Heart left ventricle (tissue), 13 donors: ENCODE measurements at regions not wholly inside any gene's neighbourhood (a gene's known extent, or its start where the extent isn't known, plus 50 kb on each side); places are given as distances from the start of the nearest gene placed in this dataset.

Experiments
- CTCF ChIP-seq, 12 donors: fragments of 200-600 bp; sonication (generic) in 4 of 12; IDR thresholded peaks; one replicate each; pipeline versions ENCODE4 v1.5.0 to v1.8.0; 2018 to 2022; ENCODE audit warnings: antibody characterized with exemption in 12 of 12, mild to moderate bottlenecking in 5 of 12
- POLR2A ChIP-seq, 2 donors: fragments of 450-650 bp; IDR thresholded peaks; one replicate each; pipeline ENCODE4 v1.6.1; 2017; ENCODE audit warnings: antibody characterized with exemption in 2 of 2, mild to moderate bottlenecking in 2 of 2, moderate library complexity in 2 of 2
- donor health status: ischemic (EF 13 %, LVEDD 7.1; RV severe dilation, severe dysfunction).
- donor health status: DM: no; HTN: yes; CAD: no.
- donor health status: DM: no; HTN: no; CAD: no.
- donor health status: ischemic (EF 25% LVEDD 6.9; RV normal size, moderate dysfunction).
- donor health status: ischemic (EF 25% LVEDD 5.7; RV mildly dilated, moderate dysfunction).
- donor health status: ischemic (EF 35%, LVEDD 5.7; RV mildly dilated, moderate dysfunction).
- donor health status: nonischemic (EF 11% LVEDD 7.7; RV severe dilation, severe dysfunction).
- donor health status: DM: yes; HTN: yes; CAD: no.
- donor health status: PGD.
- donor health status: ischemic (EF 29% LVEDD 5.4; RV normal size, mild dysfunction).
- donor health status: nonischemic (EF 23%, LVEDD 6.1; RV moderate dilation, normal function).

- no peak for TF ChIP-seq CTCF (IDR thresholded peaks at IDR 0.05)
- no peak for TF ChIP-seq POLR2A (IDR thresholded peaks at IDR 0.05)
Measured at GRCh38 chr3:65024148-65024547, 336.3 kb upstream of the ADAMTS9 start.
